HepG2 (cell line): ENCODE measurements at regions not wholly inside any gene's neighbourhood (a gene's known extent, or its start where the extent isn't known, plus 50 kb on each side); places are given as distances from the start of the nearest gene placed in this dataset.

Source experiments
- BORCS8-MEF2B ChIP-seq: sonication (generic); formaldehyde crosslinking; IDR thresholded peaks from 2 replicates; pipeline ENCODE4 v1.8.0; 2022; ENCODE audit warnings: mild to moderate bottlenecking, missing genetic modification reagents
- BRF2 ChIP-seq: sonication (generic); formaldehyde crosslinking; IDR thresholded peaks from 2 replicates; pipeline ENCODE4 v1.8.1; 2022; ENCODE audit warnings: mild to moderate bottlenecking, missing genetic modification reagents
- HMGXB3 ChIP-seq: sonication (generic); formaldehyde crosslinking; IDR thresholded peaks from 2 replicates; pipeline ENCODE4 v1.4.0; 2020; ENCODE audit warnings: missing genetic modification reagents, borderline replicate concordance
- IRF1 ChIP-seq: sonication (generic); formaldehyde crosslinking; IDR thresholded peaks from 2 replicates; pipeline ENCODE4 v1.4.0; 2020; ENCODE audit warnings: low read depth, mild to moderate bottlenecking, missing genetic modification reagents
- KLF16 ChIP-seq, 2 experiments: sonication (generic) in 1 of 2; formaldehyde crosslinking in 1 of 2; IDR thresholded peaks; 2 replicates each; pipeline versions ENCODE4 v1.6.1 to v1.8.0; 2016 to 2023; ENCODE audit warnings: missing genetic modification reagents in 2 of 2, missing compliant biosample characterization in 1 of 2
- MED1 ChIP-seq: sonication (generic); formaldehyde crosslinking; IDR thresholded peaks from 2 replicates; pipeline ENCODE4 v1.4.0; 2020; ENCODE audit warnings: missing genetic modification reagents
- MXD4 ChIP-seq: IDR thresholded peaks from 2 replicates; pipeline ENCODE4 v1.6.1; 2016; ENCODE audit warnings: mild to moderate bottlenecking, missing biosample characterization, missing genetic modification reagents
- NFKB2 ChIP-seq: sonication (generic); formaldehyde crosslinking; IDR thresholded peaks from 2 replicates; pipeline ENCODE4 v1.4.0; 2020; ENCODE audit warnings: missing genetic modification reagents, borderline replicate concordance
- PBX3 ChIP-seq: sonication (generic); formaldehyde crosslinking; IDR thresholded peaks from 2 replicates; pipeline ENCODE4 v1.8.1; 2023; ENCODE audit warnings: missing genetic modification reagents, inconsistent platforms, borderline replicate concordance
- PLSCR1 ChIP-seq: sonication (generic); formaldehyde crosslinking; IDR thresholded peaks from 2 replicates; pipeline ENCODE4 v1.5.0; 2020; ENCODE audit warnings: missing genetic modification reagents, mild to moderate bottlenecking, borderline replicate concordance
- RFXAP ChIP-seq: sonication (generic); formaldehyde crosslinking; IDR thresholded peaks from 2 replicates; pipeline ENCODE4 v1.4.0; 2020; ENCODE audit warnings: missing genetic modification reagents, borderline replicate concordance
- ZGPAT ChIP-seq: IDR thresholded peaks from 2 replicates; pipeline ENCODE4 v1.6.1; 2016; ENCODE audit warnings: mild to moderate bottlenecking
- ZNF180 ChIP-seq: sonication (generic); formaldehyde crosslinking; IDR thresholded peaks from 2 replicates; pipeline ENCODE4 v1.4.0; 2020; ENCODE audit warnings: low read depth, missing genetic modification reagents, borderline replicate concordance
- ZNF33A ChIP-seq: sonication (generic); formaldehyde crosslinking; IDR thresholded peaks from 2 replicates; pipeline ENCODE4 v1.5.1; 2020; ENCODE audit warnings: missing genetic modification reagents, mild to moderate bottlenecking, moderate library complexity, borderline replicate concordance
- ZNF34 ChIP-seq: sonication (generic); formaldehyde crosslinking; IDR thresholded peaks from 2 replicates; pipeline ENCODE4 v1.4.0; 2020; ENCODE audit warnings: mild to moderate bottlenecking, missing genetic modification reagents, borderline replicate concordance
- ZNF451 ChIP-seq: sonication (generic); formaldehyde crosslinking; IDR thresholded peaks from 2 replicates; pipeline ENCODE4 v1.5.0; 2020; ENCODE audit warnings: mild to moderate bottlenecking, missing genetic modification reagents
- ZNF678 ChIP-seq: sonication (generic); formaldehyde crosslinking; IDR thresholded peaks from 2 replicates; pipeline ENCODE4 v1.4.0; 2020; ENCODE audit warnings: mild to moderate bottlenecking, missing genetic modification reagents
- ZNF792 ChIP-seq: IDR thresholded peaks from 2 replicates; pipeline ENCODE4 v1.6.1; 2016

GRCh38 chr9:40991741-40992471 is 136.6 kb downstream of the FOXD4L6 start (continued):
- TF ChIP-seq HMGXB3 (CRISPR knock-in tag) (peak; percentile 89; the same call in 1 of the 2 replicates), MXD4 (CRISPR knock-in tag) (0 out of 2 replicates have a peak, but pooled peaks have one; percentile 77), IRF1 (peak; percentile 97; the same call in 1 of the 2 replicates), ZNF33A (CRISPR knock-in tag) (peak; percentile 98; the same call in 1 of the 2 replicates), BORCS8-MEF2B (CRISPR knock-in tag) (peak; percentile 85), ZNF678 (CRISPR knock-in tag) (peak; percentile 90; the same call in 1 of the 2 replicates), NFKB2 (CRISPR knock-in tag) (peak; percentile 94; the same call in 1 of the 2 replicates), ZGPAT (peak; percentile 100), KLF16 (CRISPR knock-in tag; IDR thresholded peaks at IDR 0.05) (peak in 1 of 2 experiments; percentile 95; a peak in 3 of 4 replicates), ZNF34 (CRISPR knock-in tag) (peak; percentile 98), MED1 (CRISPR knock-in tag) (peak; percentile 84), PLSCR1 (CRISPR knock-in tag) (0 out of 2 replicates have a peak, but pooled peaks have one; percentile 27), ZNF180 (CRISPR knock-in tag) (peak; percentile 59; the same call in 1 of the 2 replicates), ZNF792 (CRISPR knock-in tag) (peak; percentile 90), ZNF451 (CRISPR knock-in tag) (peak; percentile 69), PBX3 (CRISPR knock-in tag) (peak; percentile 82; the same call in 1 of the 2 replicates), BRF2 (CRISPR knock-in tag) (peak; percentile 96), RFXAP (peak; percentile 88)
